ENCODE measurements at regions not wholly inside any gene's neighbourhood (a gene's known extent, or its start where the extent isn't known, plus 50 kb on each side); places are given as distances from the start of the nearest gene placed in this dataset.

- Histone ChIP-seq H3K27ac (ENCODE audit: low read depth, low read length) (no peak overlapping the region), H3K9me3 (ENCODE audit: control insufficient read depth in 2 of 3, low read length in 3 of 3) (no peaks in the 10 kb centered on the region), H3K36me3 (ENCODE audit: control insufficient read depth in 2 of 3, insufficient read depth in 3 of 3, low read length in 3 of 3) (no peaks in the 10 kb centered on the region), H3K4me3 (ENCODE audit: low read length) (no peak overlapping the region), H3K4me1 (ENCODE audit: control insufficient read depth in 2 of 2, insufficient read depth in 2 of 2, low read length in 2 of 2) (no peaks in the 10 kb centered on the region), H3K27me3 (ENCODE audit: control insufficient read depth in 2 of 2, insufficient read depth in 2 of 2, low read length in 2 of 2) (no peaks in the 10 kb centered on the region)
- intact Hi-C loops (cut with micrococcal nuclease), result no loop called here
- Mint-ChIP-seq H3K4me3 (no peak overlapping the region), H3K4me1 (no peaks in the 10 kb centered on the region), H3K9me3 (peaks cover 0 to 3% (median 0%) of the 10 kb centered on the region in 11 donors), H3K27ac (no peak overlapping the region), H3K36me3 (no peaks in the 10 kb centered on the region), H3K27me3 (no peaks in the 10 kb centered on the region)
- ChIA-PET POLR2A (no interaction called here), CTCF (no interaction called here)
- no peak for ATAC-seq
- no peak for DNase-seq
Observed at GRCh38 chr4:164058776-164059445, 564.4 kb downstream of the TMA16 start.

DNA sequence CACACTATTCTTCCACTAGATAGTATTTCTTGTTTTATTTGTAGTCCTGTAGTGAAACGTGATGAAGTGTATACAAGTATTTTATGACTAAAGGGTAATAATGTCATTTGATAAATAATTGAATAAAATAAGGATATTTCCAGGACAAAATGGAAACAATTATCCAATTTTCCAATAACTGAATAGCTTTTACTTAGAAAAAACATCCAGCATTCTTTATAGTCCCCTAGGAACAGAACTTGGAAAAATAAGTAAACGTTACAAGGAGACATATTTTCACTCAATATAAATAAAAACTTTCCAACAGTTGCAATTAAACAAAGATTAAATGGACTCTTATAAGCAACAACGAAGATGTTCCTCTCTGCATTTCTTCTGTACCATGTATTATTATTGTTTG is 566.0 kb downstream of the TMA16 start:
- H3K9me3 ChIP-seq (ENCODE audit: control insufficient read depth in 2 of 3, low read length in 3 of 3), result no peaks in the 10 kb centered on the region
- H3K27me3 ChIP-seq (ENCODE audit: control insufficient read depth in 2 of 2, insufficient read depth in 2 of 2, low read length in 2 of 2), result no peaks in the 10 kb centered on the region
- H3K9me3 Mint-ChIP-seq, result peaks cover 0 to 12% (median 0%) of the 10 kb centered on the region in 11 donors
- no peak overlapping the region for H3K4me3 Mint-ChIP-seq
- ATAC-seq, result no peak
- ChIA-PET POLR2A (no interaction called here), CTCF (no interaction called here)
- H3K4me1 ChIP-seq (ENCODE audit: control insufficient read depth in 2 of 2, insufficient read depth in 2 of 2, low read length in 2 of 2), result no peaks in the 10 kb centered on the region
- H3K4me3 ChIP-seq (ENCODE audit: low read length), result no peak overlapping the region
- no peak overlapping the region for H3K27ac ChIP-seq (ENCODE audit: low read depth, low read length)
- H3K4me1 Mint-ChIP-seq, result no peaks in the 10 kb centered on the region
- H3K27me3 Mint-ChIP-seq, result no peaks in the 10 kb centered on the region
- intact Hi-C loops (cut with micrococcal nuclease), result no loop called here
- DNase-seq, result no peak
- no peaks in the 10 kb centered on the region for H3K36me3 ChIP-seq (ENCODE audit: control insufficient read depth in 2 of 3, insufficient read depth in 3 of 3, low read length in 3 of 3)
- no peak overlapping the region for H3K27ac Mint-ChIP-seq
- H3K36me3 Mint-ChIP-seq, result no peaks in the 10 kb centered on the region

GRCh38 chr4:164068392-164068791 is 573.9 kb downstream of the TMA16 start:
- H3K27ac ChIP-seq (ENCODE audit: low read depth, low read length), result no peak overlapping the region
- no peak for DNase-seq
- no peak overlapping the region for H3K4me3 Mint-ChIP-seq
- ChIA-PET POLR2A (no interaction called here), CTCF (no interaction called here)
- no peak for ATAC-seq
- no peaks in the 10 kb centered on the region for H3K4me1 Mint-ChIP-seq
- no peaks in the 10 kb centered on the region for H3K36me3 ChIP-seq (ENCODE audit: control insufficient read depth in 2 of 3, insufficient read depth in 3 of 3, low read length in 3 of 3)
- peaks cover 0 to 4% (median 0%) of the 10 kb centered on the region in 5 donors for H3K27me3 Mint-ChIP-seq
- peaks cover 0 to 5% (median 0%) of the 10 kb centered on the region in 5 donors for H3K36me3 Mint-ChIP-seq
- H3K27ac Mint-ChIP-seq, result no peak overlapping the region
- no peaks in the 10 kb centered on the region for H3K4me1 ChIP-seq (ENCODE audit: control insufficient read depth in 2 of 2, insufficient read depth in 2 of 2, low read length in 2 of 2)
- intact Hi-C loops (cut with micrococcal nuclease), result no loop called here
- no peaks in the 10 kb centered on the region for H3K9me3 ChIP-seq (ENCODE audit: control insufficient read depth in 2 of 3, low read length in 3 of 3)
- no peak overlapping the region for H3K4me3 ChIP-seq (ENCODE audit: low read length)
- peaks cover 4 to 41% (median 12%) of the 10 kb centered on the region in 11 donors for H3K9me3 Mint-ChIP-seq
- H3K27me3 ChIP-seq (ENCODE audit: control insufficient read depth in 2 of 2, insufficient read depth in 2 of 2, low read length in 2 of 2), result no peaks in the 10 kb centered on the region

- H3K27me3 Mint-ChIP-seq, result peaks cover 0 to 4% (median 0%) of the 10 kb centered on the region in 5 donors
- H3K4me3 ChIP-seq (ENCODE audit: low read length), result no peak overlapping the region
- intact Hi-C loops (cut with micrococcal nuclease), result no loop called here
- DNase-seq (no peak), ATAC-seq (no peak)
- H3K4me1 ChIP-seq (ENCODE audit: control insufficient read depth in 2 of 2, insufficient read depth in 2 of 2, low read length in 2 of 2), result no peaks in the 10 kb centered on the region
- no peaks in the 10 kb centered on the region for H3K27me3 ChIP-seq (ENCODE audit: control insufficient read depth in 2 of 2, insufficient read depth in 2 of 2, low read length in 2 of 2)
- H3K9me3 ChIP-seq (ENCODE audit: control insufficient read depth in 2 of 3, low read length in 3 of 3), result no peaks in the 10 kb centered on the region
- ChIA-PET POLR2A (no interaction called here), CTCF (no interaction called here)
- peaks cover 4 to 27% (median 11%) of the 10 kb centered on the region in 11 donors for H3K9me3 Mint-ChIP-seq
- no peaks in the 10 kb centered on the region for H3K36me3 ChIP-seq (ENCODE audit: control insufficient read depth in 2 of 3, insufficient read depth in 3 of 3, low read length in 3 of 3)
- no peak overlapping the region for H3K4me3 Mint-ChIP-seq
- H3K27ac ChIP-seq (ENCODE audit: low read depth, low read length), result no peak overlapping the region
- no peaks in the 10 kb centered on the region for H3K4me1 Mint-ChIP-seq
- H3K27ac Mint-ChIP-seq, result no peak overlapping the region
- H3K36me3 Mint-ChIP-seq, result peaks cover 0 to 5% (median 0%) of the 10 kb centered on the region in 5 donors
Observed at GRCh38 chr4:164070625-164071024, 576.1 kb downstream of the TMA16 start.

DNA sequence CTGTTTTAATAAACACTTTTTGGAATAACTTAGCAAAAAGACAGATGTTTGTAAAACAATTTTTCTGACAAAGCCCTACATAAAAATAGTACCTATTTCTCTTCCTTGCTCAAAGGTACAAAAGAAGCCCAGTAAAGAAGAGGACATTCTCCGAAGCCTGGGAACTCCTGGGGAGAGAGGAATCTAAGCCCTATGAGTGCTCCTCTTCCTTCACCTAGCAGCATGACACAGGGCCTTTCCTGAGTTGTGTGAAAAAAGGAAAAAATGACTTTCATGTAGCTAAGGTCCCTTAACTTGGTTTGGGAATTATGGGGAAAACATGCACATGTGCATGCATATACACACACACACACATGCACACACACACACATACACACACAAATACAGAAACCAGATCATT is 586.9 kb downstream of the TMA16 start:
- Mint-ChIP-seq H3K27me3 (no peaks in the 10 kb centered on the region), H3K27ac (no peak overlapping the region), H3K9me3 (peaks cover 0 to 4% (median 0%) of the 10 kb centered on the region in 11 donors), H3K4me3 (no peak overlapping the region), H3K4me1 (no peaks in the 10 kb centered on the region), H3K36me3 (no peaks in the 10 kb centered on the region)
- ChIA-PET CTCF (no interaction called here), POLR2A (no interaction called here)
- no peaks in the 10 kb centered on the region for H3K4me1 ChIP-seq (ENCODE audit: control insufficient read depth in 2 of 2, insufficient read depth in 2 of 2, low read length in 2 of 2)
- DNase-seq, result no peak
- no peak for ATAC-seq
- H3K27ac ChIP-seq (ENCODE audit: low read depth, low read length), result no peak overlapping the region
- no peaks in the 10 kb centered on the region for H3K36me3 ChIP-seq (ENCODE audit: control insufficient read depth in 2 of 3, insufficient read depth in 3 of 3, low read length in 3 of 3)
- intact Hi-C loops (cut with micrococcal nuclease), result no loop called here
- no peak overlapping the region for H3K4me3 ChIP-seq (ENCODE audit: low read length)
- H3K27me3 ChIP-seq (ENCODE audit: control insufficient read depth in 2 of 2, insufficient read depth in 2 of 2, low read length in 2 of 2), result no peaks in the 10 kb centered on the region
- H3K9me3 ChIP-seq (ENCODE audit: control insufficient read depth in 2 of 3, low read length in 3 of 3), result no peaks in the 10 kb centered on the region

- H3K4me3 Mint-ChIP-seq, result no peak overlapping the region
- H3K36me3 Mint-ChIP-seq, result no peaks in the 10 kb centered on the region
- H3K27me3 Mint-ChIP-seq, result no peaks in the 10 kb centered on the region
- intact Hi-C loops (cut with micrococcal nuclease), result no loop called here
- H3K4me1 Mint-ChIP-seq, result no peaks in the 10 kb centered on the region
- ChIA-PET POLR2A (no interaction called here), CTCF (no interaction called here)
- H3K9me3 Mint-ChIP-seq, result peaks cover 0 to 4% (median 0%) of the 10 kb centered on the region in 11 donors
- Histone ChIP-seq H3K4me1 (ENCODE audit: control insufficient read depth in 2 of 2, insufficient read depth in 2 of 2, low read length in 2 of 2) (no peaks in the 10 kb centered on the region), H3K27ac (ENCODE audit: low read depth, low read length) (no peak overlapping the region), H3K27me3 (ENCODE audit: control insufficient read depth in 2 of 2, insufficient read depth in 2 of 2, low read length in 2 of 2) (no peaks in the 10 kb centered on the region), H3K4me3 (ENCODE audit: low read length) (no peak overlapping the region), H3K9me3 (ENCODE audit: control insufficient read depth in 2 of 3, low read length in 3 of 3) (no peaks in the 10 kb centered on the region), H3K36me3 (ENCODE audit: control insufficient read depth in 2 of 3, insufficient read depth in 3 of 3, low read length in 3 of 3) (no peaks in the 10 kb centered on the region)
- no peak for DNase-seq
- no peak overlapping the region for H3K27ac Mint-ChIP-seq
- ATAC-seq, result no peak
Observed at GRCh38 chr4:164081801-164082200, 587.3 kb downstream of the TMA16 start.

DNA sequence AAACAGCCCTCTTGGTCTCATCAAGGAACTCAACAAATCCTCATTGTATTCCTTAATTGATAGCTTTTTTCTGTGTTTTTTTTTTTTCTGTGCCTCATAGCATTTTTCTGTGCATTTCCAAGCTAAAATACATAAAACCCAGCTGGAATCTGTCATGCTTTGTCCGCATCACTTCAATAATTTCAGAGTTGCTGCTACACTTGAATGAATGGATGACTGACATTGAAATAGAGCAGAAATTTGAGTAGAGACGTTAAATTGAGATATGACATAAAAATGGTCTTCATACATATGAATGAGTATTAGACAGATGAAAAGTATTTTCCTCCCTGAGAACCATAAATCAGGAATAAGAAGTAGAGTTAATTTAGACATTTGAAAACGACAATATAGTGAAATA is 593.2 kb downstream of the TMA16 start:
- Mint-ChIP-seq H3K4me1 (no peaks in the 10 kb centered on the region), H3K36me3 (no peaks in the 10 kb centered on the region), H3K27me3 (no peaks in the 10 kb centered on the region), H3K9me3 (no peaks in the 10 kb centered on the region), H3K27ac (no peak overlapping the region), H3K4me3 (no peak overlapping the region)
- no peak overlapping the region for H3K4me3 ChIP-seq (ENCODE audit: low read length)
- intact Hi-C loops (cut with micrococcal nuclease), result no loop called here
- H3K36me3 ChIP-seq (ENCODE audit: control insufficient read depth in 2 of 3, insufficient read depth in 3 of 3, low read length in 3 of 3), result no peaks in the 10 kb centered on the region
- DNase-seq, result no peak
- no peaks in the 10 kb centered on the region for H3K4me1 ChIP-seq (ENCODE audit: control insufficient read depth in 2 of 2, insufficient read depth in 2 of 2, low read length in 2 of 2)
- no peak for ATAC-seq
- no peaks in the 10 kb centered on the region for H3K9me3 ChIP-seq (ENCODE audit: control insufficient read depth in 2 of 3, low read length in 3 of 3)
- no peak overlapping the region for H3K27ac ChIP-seq (ENCODE audit: low read depth, low read length)
- ChIA-PET CTCF (no interaction called here), POLR2A (no interaction called here)
- no peaks in the 10 kb centered on the region for H3K27me3 ChIP-seq (ENCODE audit: control insufficient read depth in 2 of 2, insufficient read depth in 2 of 2, low read length in 2 of 2)
